Sciatic nerve (tissue), 2 donors: ENCODE measurements at regions not wholly inside any gene's neighbourhood (a gene's known extent, or its start where the extent isn't known, plus 50 kb on each side); places are given as distances from the start of the nearest gene placed in this dataset.
A peak's percentile ranks its signal among the peaks of the same experiment; 100 is the strongest.
"Not testable (repeated sequence)": the region's sequence is repeated elsewhere in the genome, so short reads cannot be mapped to it uniquely, and the experiment has no call there.

Source experiments
- ATAC-seq: fragments of 200-7000 bp; cut with Tn5 transposase; one replicate; pipeline ENCODE4 v1.9.1; 2020; ENCODE audit warnings: mild to moderate bottlenecking, moderate library complexity
- DNase-seq: peaks from one replicate; pipeline ENCODE4 v3.0.0-alpha.2; 2020; ENCODE audit warnings: low spot score
- intact Hi-C: fragments of 100-400 bp; cut with DNase I; formaldehyde crosslinking; loops from one replicate; pipeline ENCODE4 v1.14.2; 2022
- donor health status: DM: no; HTN: no; CAD: no.
- donor health status: DM: no; HTN: no; CAD: no.

GRCh38 chr11:35046681-35047080 is 92.3 kb upstream of the CD44 start:
- no peak for ATAC-seq
- intact Hi-C loops, result no loop called here
- DNase-seq, result no peak

GRCh38 chr11:35047179-35047578 is 91.8 kb upstream of the CD44 start:
- ATAC-seq, result peak; percentile 48
- no peak for DNase-seq
- intact Hi-C loops, result no loop called here

GRCh38 chr11:35047769-35048168 is 91.2 kb upstream of the CD44 start:
- DNase-seq, result no peak
- ATAC-seq, result no peak
- intact Hi-C loops, result no loop called here

- ATAC-seq, result not testable (repeated sequence)
Observed at GRCh38 chr11:35048346-35048745, 90.6 kb upstream of the CD44 start.

GRCh38 chr11:35049859-35050531 is 89.0 kb upstream of the CD44 start:
- ATAC-seq, result no peak
- intact Hi-C loops, result no loop called here
- no peak for DNase-seq

More at GRCh38 chr11:35048346-35048745, 90.6 kb upstream of the CD44 start:
- DNase-seq, intact Hi-C loops: not testable (repeated sequence)

GRCh38 chr11:35050541-35050995 is 88.4 kb upstream of the CD44 start:
- ATAC-seq (no peak), DNase-seq (no peak)
- intact Hi-C loops, result no loop called here

- intact Hi-C loops, result no loop called here
- ATAC-seq (no peak), DNase-seq (no peak)
Observed at GRCh38 chr11:35056391-35057093, 82.4 kb upstream of the CD44 start.

GRCh38 chr11:35057926-35058668 is 80.9 kb upstream of the CD44 start:
- DNase-seq (no peak), ATAC-seq (no peak)
- intact Hi-C loops, result no loop called here

GRCh38 chr11:35058669-35059434 is 80.1 kb upstream of the CD44 start:
- DNase-seq, result no peak
- intact Hi-C loops, result no loop called here
- ATAC-seq, result no peak

- ATAC-seq, result no peak
- DNase-seq, result no peak
- intact Hi-C loops, result no loop called here
Observed at GRCh38 chr11:35061516-35062440, 77.2 kb upstream of the CD44 start.

GRCh38 chr11:35063488-35063931 is 75.5 kb upstream of the CD44 start:
- ATAC-seq (peak; percentile 9), DNase-seq (no peak)
- intact Hi-C loops, result no loop called here

- intact Hi-C loops, result no loop called here
- DNase-seq (no peak), ATAC-seq (peak; percentile 28)
Observed at GRCh38 chr11:35064114-35064800, 74.7 kb upstream of the CD44 start.

GRCh38 chr11:35065566-35065965 is 73.4 kb upstream of the CD44 start:
- DNase-seq (no peak), ATAC-seq (no peak)
- intact Hi-C loops, result no loop called here

GRCh38 chr11:35066030-35066429 is 72.9 kb upstream of the CD44 start:
- ATAC-seq (no peak), DNase-seq (no peak)
- intact Hi-C loops, result no loop called here

- DNase-seq (no peak), ATAC-seq (no peak)
- intact Hi-C loops, result no loop called here
Observed at GRCh38 chr11:35066783-35067423, 72.1 kb upstream of the CD44 start.

GRCh38 chr11:35071722-35072121 is 67.2 kb upstream of the CD44 start:
- DNase-seq (no peak), ATAC-seq (no peak)
- intact Hi-C loops, result no loop called here
